GM12878 (cell line): ENCODE measurements at regions not wholly inside any gene's neighbourhood (a gene's known extent, or its start where the extent isn't known, plus 50 kb on each side); places are given as distances from the start of the nearest gene placed in this dataset.

Source experiments
- ATAC-seq: fragments of 200-7000 bp; cut with Tn5 transposase; 3 replicates; pipeline ENCODE4 v1.9.1; 2020; ENCODE audit warnings: mild to moderate bottlenecking, moderate library complexity
- BruUV-seq: library from RNA; stranded (reverse); fragments of 400-500 nt; replicated peaks from 2 replicates; lab custom pipeline; 2021; lab: Mats Ljungman, UMichigan
- CTCF ChIA-PET: fragments of 300-600 bp; sonication (Branson Sonifier 250); formaldehyde crosslinking; extraction: SDS; loops from one replicate; lab custom pipeline; 2021; ENCODE audit warnings: inconsistent platforms; lab: Yijun Ruan, JAX
- POLR2A ChIA-PET: fragments of 350-600 bp; formaldehyde crosslinking; extraction: SDS; loops from one replicate; lab custom pipeline; 2021; ENCODE audit warnings: inconsistent platforms; lab: Charles Lee
- RAD21 ChIA-PET: fragments of 300-600 bp; sonication (Branson Sonifier 250); formaldehyde crosslinking; loops from one replicate; lab custom pipeline; 2023; ENCODE audit warnings: antibody characterized with exemption; ENCODE audit not compliant: unreplicated experiment; lab: Charles Lee
- SMC1A ChIA-PET: fragments of 300-600 bp; sonication (Branson Sonifier 250); formaldehyde crosslinking; loops from one replicate; lab custom pipeline; 2023; ENCODE audit not compliant: unreplicated experiment, uncharacterized antibody; lab: Charles Lee
- DNase-seq: peaks from one replicate; pipeline ENCODE4 v3.0.0-alpha.2; 2011; ENCODE audit warnings: low read depth, low spot score
- FAIRE-seq: peaks from 3 replicates; lab custom pipeline; 2011; peaks lifted over from hg19 to GRCh38; lab: Jason Lieb, UNC
- H2AFZ ChIP-seq: 2 replicates; pipeline ENCODE4 v1.6.0; 2011; ENCODE audit warnings: low read depth, low read length, control low read depth; ENCODE audit not compliant: control insufficient read depth
- H3K27ac ChIP-seq: 2 replicates; pipeline ENCODE4 v1.5.1; 2011; ENCODE audit warnings: control low read depth; ENCODE audit not compliant: control insufficient read depth, insufficient read depth
- H3K27me3 ChIP-seq, 2 experiments: replicated peaks in 1 of 2; 2 replicates each; pipeline versions ENCODE4 v1.6.0 to v1.6.1; 2011; ENCODE audit warnings: low read length in 1 of 2; ENCODE audit not compliant: control insufficient read depth in 2 of 2, insufficient read depth in 2 of 2
- H3K36me3 ChIP-seq, 2 experiments: 2 replicates each; pipeline ENCODE4 v1.5.1; 2011; ENCODE audit warnings: low read length in 1 of 2; ENCODE audit not compliant: control insufficient read depth in 2 of 2, insufficient read depth in 2 of 2
- H3K4me1 ChIP-seq: 2 replicates; pipeline ENCODE4 v1.6.1; 2011; ENCODE audit warnings: mild to moderate bottlenecking, low read length, moderate library complexity, mixed read lengths; ENCODE audit not compliant: control insufficient read depth, insufficient read depth
- H3K4me2 ChIP-seq: 2 replicates; pipeline ENCODE4 v1.6.0; 2011; ENCODE audit warnings: control low read depth; ENCODE audit not compliant: control insufficient read depth, insufficient read depth
- H3K4me3 ChIP-seq: fragments of 200-600 bp; sonication (generic); 2 replicates; pipeline ENCODE4 v1.5.1; 2016
- H3K79me2 ChIP-seq: 2 replicates; pipeline ENCODE4 v1.6.0; 2011; ENCODE audit warnings: low read length; ENCODE audit not compliant: control insufficient read depth, insufficient read depth
- H3K9ac ChIP-seq: 2 replicates; pipeline ENCODE4 v1.8.0; 2011; ENCODE audit warnings: low read length, control low read depth, mixed read lengths; ENCODE audit not compliant: control insufficient read depth, insufficient read depth
- H3K9me3 ChIP-seq: replicated peaks from 3 replicates; pipeline ENCODE4 v1.5.1; 2011; ENCODE audit warnings: mild to moderate bottlenecking, low read length; ENCODE audit not compliant: control insufficient read depth, insufficient read depth
- H4K20me1 ChIP-seq: 2 replicates; pipeline ENCODE4 v1.6.0; 2011; ENCODE audit not compliant: control insufficient read depth, insufficient read depth
- ATF7 ChIP-seq: fragments of 450-650 bp; IDR thresholded peaks from 2 replicates; pipeline ENCODE4 v1.6.1; 2016; ENCODE audit warnings: low read depth, mild to moderate bottlenecking
- CBX3 ChIP-seq: fragments of 200-600 bp; sonication (generic); IDR thresholded peaks from 2 replicates; pipeline ENCODE4 v1.6.1; 2016; ENCODE audit warnings: low read depth, borderline replicate concordance
- FOXM1 ChIP-seq: IDR thresholded peaks from 2 replicates; pipeline ENCODE4 v1.6.1; 2012; ENCODE audit warnings: low read depth, mild to moderate bottlenecking, inconsistent platforms, low read length, moderate library complexity
- JUNB ChIP-seq: IDR thresholded peaks from 2 replicates; pipeline ENCODE4 v1.6.1; 2016; ENCODE audit warnings: antibody characterized with exemption, mild to moderate bottlenecking
- MTA2 ChIP-seq: fragments of 450-650 bp; IDR thresholded peaks from 2 replicates; pipeline ENCODE4 v1.6.1; 2016; ENCODE audit warnings: low read depth, mild to moderate bottlenecking, moderate library complexity
- ZBTB40 ChIP-seq: fragments of 450-650 bp; IDR thresholded peaks from 2 replicates; pipeline ENCODE4 v1.6.1; 2016; ENCODE audit warnings: mild to moderate bottlenecking, moderate library complexity, borderline replicate concordance
- WGBS: methylation state at CpG from one replicate; pipeline ENCODE4 v1.1.6; 2016; ENCODE audit warnings: low lambda C conversion rate; ENCODE audit not compliant: insufficient replicate concordance, insufficient coverage; ENCODE audit errors: missing lambda C conversion rate; 5-methylcytosine and 5-hydroxymethylcytosine counted together
- in situ Hi-C: fragments of 300-500 bp; cut with MboI; formaldehyde crosslinking; loops from 9 replicates; pipeline ENCODE4 v1.14.3; 2018; ENCODE audit warnings: mixed read lengths
- intact Hi-C: fragments of 100-400 bp; cut with micrococcal nuclease; formaldehyde crosslinking; loops from one replicate; pipeline ENCODE4 v1.14.2; 2022; ENCODE audit not compliant: unreplicated experiment

GRCh38 chr16:9556949-9557665, 465.7 kb downstream of the HAPSTR1 start:
- ChIA-PET SMC1A (interaction anchor here (0.7 kb wide), 1 partner anchor 132 kb away, joined by 3 read pairs; no protein-coding TSS in a partner anchor), RAD21 (no interaction called here), POLR2A (interaction anchor here (0.5 kb wide), 1 partner anchor 998 kb away, joined by 3 read pairs; no protein-coding TSS in a partner anchor), CTCF (no interaction called here)
- peak; percentile 57; the same call in 1 of the 2 replicates for TF ChIP-seq JUNB
- TF ChIP-seq CBX3 = no peak
- TF ChIP-seq ZBTB40 = no peak
- no peak for TF ChIP-seq FOXM1
- TF ChIP-seq MTA2 = peak; percentile 62; the same call in 1 of the 2 replicates
- TF ChIP-seq ATF7 = peak; percentile 42
- Histone ChIP-seq H3K9me3 (no peaks in the 10 kb centered on the region), H3K79me2 (no peaks in the 10 kb centered on the region), H3K36me3 (no peaks in the 10 kb centered on the region), H2AFZ (no peak overlapping the region), H3K9ac (no peak overlapping the region), H3K27me3 (no peaks in the 10 kb centered on the region), H3K4me2 (no peak overlapping the region), H4K20me1 (no peaks in the 10 kb centered on the region), H3K4me3 (no peak overlapping the region), H3K27ac (no peak overlapping the region), H3K4me1 (no peaks in the 10 kb centered on the region)
- in situ Hi-C loops (no loop called here), intact Hi-C loops (no loop called here)
- 20% methylated on average over 7 of the region's 7 CpGs for WGBS
- peak; percentile 93 for ATAC-seq
- no peak for FAIRE-seq
- BruUV-seq = no TSS peak
- peak; percentile 17 for DNase-seq
